ENCODE measurements at regions not wholly inside any gene's neighbourhood (a gene's known extent, or its start where the extent isn't known, plus 50 kb on each side); places are given as distances from the start of the nearest gene placed in this dataset.
"Not testable (repeated sequence)": the region's sequence is repeated elsewhere in the genome, so short reads cannot be mapped to it uniquely, and the experiment has no call there.

DNA sequence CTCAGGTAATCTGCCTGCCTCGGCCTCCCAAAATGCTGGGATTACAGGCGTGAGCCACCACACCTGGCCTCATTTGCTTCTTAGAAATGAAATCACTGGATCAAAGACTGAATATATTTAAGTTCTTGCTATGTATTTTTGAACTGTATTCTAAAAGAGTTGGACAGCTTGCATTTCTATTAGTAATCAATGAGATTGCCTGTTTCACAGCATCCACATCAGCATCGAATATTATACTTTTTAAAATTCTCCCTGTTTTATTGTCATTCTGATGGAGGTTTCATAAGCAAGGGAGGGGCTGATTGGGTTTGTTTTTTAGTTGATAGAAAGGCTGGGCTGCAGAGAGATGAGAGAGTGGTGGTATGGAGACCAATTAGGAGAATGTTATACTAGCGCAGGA, 68.7 kb upstream of the CREB3L1 start:
- Histone ChIP-seq H3K4me3 (no peak overlapping the region), H3K36me3 (replicated peaks in 1 of 2; ENCODE audit: insufficient read depth in 1 of 2, low read depth in 2 of 2) (no peaks in the 10 kb centered on the region), H3K27ac (no peak overlapping the region), H3K9me3 (no peaks in the 10 kb centered on the region), H3K4me1 (no peaks in the 10 kb centered on the region), H3K27me3 (no peaks in the 10 kb centered on the region)
- ATAC-seq (no peak), DNase-seq (no peak)
- intact Hi-C loops (cut with DNase I) = no loop called here
- TF ChIP-seq, protein P1, sequence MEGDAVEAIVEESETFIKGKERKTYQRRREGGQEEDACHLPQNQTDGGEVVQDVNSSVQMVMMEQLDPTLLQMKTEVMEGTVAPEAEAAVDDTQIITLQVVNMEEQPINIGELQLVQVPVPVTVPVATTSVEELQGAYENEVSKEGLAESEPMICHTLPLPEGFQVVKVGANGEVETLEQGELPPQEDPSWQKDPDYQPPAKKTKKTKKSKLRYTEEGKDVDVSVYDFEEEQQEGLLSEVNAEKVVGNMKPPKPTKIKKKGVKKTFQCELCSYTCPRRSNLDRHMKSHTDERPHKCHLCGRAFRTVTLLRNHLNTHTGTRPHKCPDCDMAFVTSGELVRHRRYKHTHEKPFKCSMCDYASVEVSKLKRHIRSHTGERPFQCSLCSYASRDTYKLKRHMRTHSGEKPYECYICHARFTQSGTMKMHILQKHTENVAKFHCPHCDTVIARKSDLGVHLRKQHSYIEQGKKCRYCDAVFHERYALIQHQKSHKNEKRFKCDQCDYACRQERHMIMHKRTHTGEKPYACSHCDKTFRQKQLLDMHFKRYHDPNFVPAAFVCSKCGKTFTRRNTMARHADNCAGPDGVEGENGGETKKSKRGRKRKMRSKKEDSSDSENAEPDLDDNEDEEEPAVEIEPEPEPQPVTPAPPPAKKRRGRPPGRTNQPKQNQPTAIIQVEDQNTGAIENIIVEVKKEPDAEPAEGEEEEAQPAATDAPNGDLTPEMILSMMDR (IDR thresholded peaks at IDR 0.05) = no peak
- no peak for TF ChIP-seq POLR2A (IDR thresholded peaks at IDR 0.05)
- 82 to 83% methylated on average over 4 of the region's 4 CpGs for WGBS, 2 donors

DNA sequence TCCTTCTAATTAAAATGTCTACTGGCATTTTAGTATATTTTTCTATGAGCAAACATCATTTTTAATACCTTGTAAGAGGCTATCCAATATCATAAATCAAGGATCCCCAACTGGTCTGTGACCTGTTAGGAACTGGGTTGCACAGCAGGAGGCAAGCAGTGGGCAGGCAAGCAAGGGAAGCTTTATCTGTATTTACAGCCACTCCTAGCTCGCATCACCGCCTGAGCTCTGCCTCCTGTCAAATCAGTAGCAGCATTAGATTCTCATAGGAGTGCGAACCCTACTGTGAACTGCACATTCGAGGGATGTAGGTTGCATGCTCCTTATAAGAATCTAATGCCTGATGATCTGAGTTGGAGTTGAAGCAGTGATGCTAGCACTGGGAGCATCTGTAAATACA, 70.2 kb upstream of the CREB3L1 start:
- no peak for DNase-seq
- H3K27me3 ChIP-seq = no peaks in the 10 kb centered on the region
- no peaks in the 10 kb centered on the region for H3K4me1 ChIP-seq
- intact Hi-C loops (cut with DNase I) = no loop called here
- no peak overlapping the region for H3K27ac ChIP-seq
- H3K4me3 ChIP-seq = no peak overlapping the region
- no peaks in the 10 kb centered on the region for H3K36me3 ChIP-seq (replicated peaks in 1 of 2; ENCODE audit: insufficient read depth in 1 of 2, low read depth in 2 of 2)
- ATAC-seq = no peak
- 31 to 41% methylated on average over 4 of the region's 4 CpGs for WGBS, 2 donors
- TF ChIP-seq, protein P1 (IDR thresholded peaks at IDR 0.05) = no peak
- TF ChIP-seq POLR2A (IDR thresholded peaks at IDR 0.05) = no peak
- H3K9me3 ChIP-seq = no peaks in the 10 kb centered on the region

DNA sequence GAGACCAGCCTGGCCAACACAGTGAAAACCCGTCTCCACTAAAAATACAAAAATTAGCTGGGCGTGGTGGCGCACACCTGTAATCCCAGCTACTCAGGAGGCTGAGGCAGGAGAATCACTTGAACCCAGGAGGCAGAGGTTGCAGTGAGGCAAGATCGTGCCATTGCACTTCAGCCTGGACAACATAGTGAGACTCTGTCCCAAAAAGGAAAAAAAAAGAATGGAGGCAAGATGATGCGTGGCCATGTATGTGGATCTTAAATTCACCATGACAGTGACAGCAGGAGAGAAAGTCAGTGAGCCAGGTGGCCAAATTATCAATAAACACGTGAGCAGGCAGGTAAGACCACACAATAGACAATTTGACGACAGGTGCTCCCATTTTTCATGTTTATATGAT, 73.0 kb upstream of the CREB3L1 start:
- H3K27me3 ChIP-seq; intact Hi-C loops (cut with DNase I); H3K4me1 ChIP-seq; DNase-seq; H3K4me3 ChIP-seq; H3K27ac ChIP-seq; H3K9me3 ChIP-seq; ATAC-seq; H3K36me3 ChIP-seq (replicated peaks in 1 of 2; ENCODE audit: insufficient read depth in 1 of 2, low read depth in 2 of 2): not testable (repeated sequence)
- 83% methylated on average over 7 of the region's 7 CpGs for WGBS, 2 donors

DNA sequence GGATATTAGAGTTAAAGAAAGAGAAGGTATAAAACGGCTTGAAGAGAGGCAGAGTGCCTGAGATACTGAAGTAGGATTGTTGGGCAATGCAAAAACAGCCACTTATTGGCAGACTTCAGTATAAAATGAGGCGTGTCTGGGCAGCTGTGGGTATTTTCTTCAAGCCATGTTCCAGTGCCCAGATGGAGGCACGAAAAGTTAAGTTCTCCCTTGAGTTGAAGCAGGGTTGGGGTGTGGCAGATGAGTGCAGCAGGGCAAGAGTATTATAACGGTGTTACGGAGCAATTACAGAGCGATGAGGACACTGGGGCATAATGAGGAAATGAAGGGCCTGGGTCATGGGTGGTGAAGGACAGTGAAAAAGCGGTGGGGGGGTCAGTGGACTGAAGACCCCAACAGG, 73.7 kb upstream of the CREB3L1 start:
- WGBS, 2 donors = 73 to 81% methylated on average over 7 of the region's 7 CpGs
- H3K27me3 ChIP-seq = no peaks in the 10 kb centered on the region
- ATAC-seq = no peak
- H3K4me3 ChIP-seq = no peak overlapping the region
- no peak for TF ChIP-seq POLR2A (IDR thresholded peaks at IDR 0.05)
- TF ChIP-seq, protein P1 (IDR thresholded peaks at IDR 0.05) = no peak
- no peak overlapping the region for H3K27ac ChIP-seq
- no peak for DNase-seq
- intact Hi-C loops (cut with DNase I) = no loop called here
- H3K9me3 ChIP-seq = no peaks in the 10 kb centered on the region
- no peaks in the 10 kb centered on the region for H3K4me1 ChIP-seq
- no peaks in the 10 kb centered on the region for H3K36me3 ChIP-seq (replicated peaks in 1 of 2; ENCODE audit: insufficient read depth in 1 of 2, low read depth in 2 of 2)

DNA sequence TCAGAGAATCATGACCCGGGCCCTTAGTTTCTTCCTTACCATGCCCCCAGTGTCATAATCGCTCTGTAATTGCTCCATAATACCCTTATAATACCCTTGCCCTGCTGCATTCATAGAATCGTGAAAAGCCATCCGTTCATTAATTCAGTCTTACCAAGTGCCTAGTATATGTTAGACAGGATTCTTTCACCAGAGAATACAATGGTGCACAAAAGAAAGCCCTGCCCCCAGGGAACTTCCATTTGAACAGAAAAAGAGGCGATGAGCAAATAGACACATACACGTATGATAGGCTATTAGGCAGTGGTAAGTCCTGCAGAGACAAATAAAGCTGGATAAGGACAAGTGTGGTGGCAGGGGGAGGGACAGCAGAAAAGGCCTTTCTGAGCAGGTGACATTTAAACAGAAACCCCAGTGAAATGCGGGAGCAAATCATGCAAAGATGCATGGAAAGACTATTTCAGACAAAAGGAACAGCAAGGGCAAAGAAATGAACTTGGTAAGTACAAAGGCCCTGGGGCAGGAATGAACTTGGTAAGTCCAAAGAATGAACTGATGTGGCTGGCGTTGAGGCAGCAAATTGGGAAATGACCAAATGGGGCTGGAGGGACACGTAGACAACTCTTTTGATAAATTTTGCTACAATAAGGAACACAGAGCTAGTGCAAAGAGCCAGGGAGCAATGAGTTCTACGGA, 74.6 kb upstream of the CREB3L1 start:
- ATAC-seq = no peak
- 76 to 77% methylated on average over 10 of the region's 10 CpGs for WGBS, 2 donors
- intact Hi-C loops (cut with DNase I) = no loop called here

More for the DNA sequence above, 74.6 kb upstream of the CREB3L1 start:
- no peaks in the 10 kb centered on the region for H3K27me3 ChIP-seq
- DNase-seq = no peak
- no peaks in the 10 kb centered on the region for H3K36me3 ChIP-seq (replicated peaks in 1 of 2; ENCODE audit: insufficient read depth in 1 of 2, low read depth in 2 of 2)
- TF ChIP-seq, protein P1 (IDR thresholded peaks at IDR 0.05) = no peak
- TF ChIP-seq POLR2A (IDR thresholded peaks at IDR 0.05) = no peak
- H3K4me1 ChIP-seq = no peaks in the 10 kb centered on the region
- H3K9me3 ChIP-seq = no peaks in the 10 kb centered on the region
- no peak overlapping the region for H3K4me3 ChIP-seq
- H3K27ac ChIP-seq = no peak overlapping the region
